NT2/D1 (cell line): ENCODE measurements at regions not wholly inside any gene's neighbourhood (a gene's known extent, or its start where the extent isn't known, plus 50 kb on each side); places are given as distances from the start of the nearest gene placed in this dataset.
"Not testable (repeated sequence)": the region's sequence is repeated elsewhere in the genome, so short reads cannot be mapped to it uniquely, and the experiment has no call there.

ENCODE experiments used
- DNase-seq: peaks from one replicate; pipeline ENCODE4 v3.0.0-alpha.2; 2011; ENCODE audit warnings: low read depth, low spot score
- H3K27me3 ChIP-seq: 2 replicates; pipeline ENCODE4 v1.6.0; 2011; ENCODE audit warnings: mild to moderate bottlenecking; ENCODE audit not compliant: insufficient read length, insufficient read depth
- H3K36me3 ChIP-seq: 2 replicates; pipeline ENCODE4 v1.6.1; 2011; ENCODE audit warnings: mild to moderate bottlenecking, low read length, mixed read lengths; ENCODE audit not compliant: insufficient read depth, insufficient read length
- H3K4me1 ChIP-seq: 2 replicates; pipeline ENCODE4 v1.5.1; 2011; ENCODE audit not compliant: insufficient read depth, insufficient read length
- H3K4me3 ChIP-seq: 2 replicates; pipeline ENCODE4 v1.5.1; 2011; ENCODE audit warnings: low read depth; ENCODE audit not compliant: insufficient read length
- H3K9ac ChIP-seq: 2 replicates; pipeline ENCODE4 v1.6.0; 2011; ENCODE audit warnings: low read depth; ENCODE audit not compliant: insufficient read length
- H3K9me3 ChIP-seq: 2 replicates; pipeline ENCODE4 v1.5.1; 2011; ENCODE audit warnings: mild to moderate bottlenecking, low read length; ENCODE audit not compliant: insufficient read depth
- SUZ12 ChIP-seq: IDR thresholded peaks from 2 replicates; pipeline ENCODE4 v1.6.1; 2011; ENCODE audit not compliant: insufficient read length, insufficient read depth; ENCODE audit errors: extremely low read depth
- YY1 ChIP-seq: IDR thresholded peaks from 2 replicates; pipeline ENCODE4 v1.6.1; 2011; ENCODE audit not compliant: insufficient read length, insufficient read depth
- ZNF274 ChIP-seq: IDR thresholded peaks from 2 replicates; pipeline ENCODE4 v1.6.1; 2011; ENCODE audit warnings: mild to moderate bottlenecking, low read depth, low read length

DNA sequence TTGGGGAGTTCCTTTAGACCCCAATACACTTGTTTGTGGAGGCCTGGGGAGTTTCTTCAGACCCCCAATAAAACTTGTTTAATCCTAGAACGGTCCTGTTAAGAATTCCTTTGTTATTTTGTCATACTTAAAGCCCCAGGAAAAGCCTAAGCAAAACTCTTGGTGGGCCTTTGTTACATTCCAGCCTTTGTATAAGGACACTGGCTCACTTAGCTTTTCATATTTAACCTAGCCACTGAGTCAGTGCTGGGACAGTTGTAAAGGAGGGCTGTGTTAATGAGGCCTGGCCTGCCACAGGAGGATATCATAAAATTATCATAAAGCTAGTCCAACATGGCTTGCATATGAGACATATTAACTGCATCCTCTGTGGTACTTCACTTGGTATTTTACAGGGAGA is 760.1 kb downstream of the ZNF385D start:
- peak; percentile 38 for DNase-seq
- no peak overlapping the region for H3K4me3 ChIP-seq
- H3K4me1 ChIP-seq: no peaks in the 10 kb centered on the region
- no peaks in the 10 kb centered on the region for H3K36me3 ChIP-seq
- H3K27me3 ChIP-seq: no peaks in the 10 kb centered on the region
- no peaks in the 10 kb centered on the region for H3K9me3 ChIP-seq
- no peak overlapping the region for H3K9ac ChIP-seq
- TF ChIP-seq ZNF274 (no peak), YY1 (no peak), SUZ12 (no peak)

DNA sequence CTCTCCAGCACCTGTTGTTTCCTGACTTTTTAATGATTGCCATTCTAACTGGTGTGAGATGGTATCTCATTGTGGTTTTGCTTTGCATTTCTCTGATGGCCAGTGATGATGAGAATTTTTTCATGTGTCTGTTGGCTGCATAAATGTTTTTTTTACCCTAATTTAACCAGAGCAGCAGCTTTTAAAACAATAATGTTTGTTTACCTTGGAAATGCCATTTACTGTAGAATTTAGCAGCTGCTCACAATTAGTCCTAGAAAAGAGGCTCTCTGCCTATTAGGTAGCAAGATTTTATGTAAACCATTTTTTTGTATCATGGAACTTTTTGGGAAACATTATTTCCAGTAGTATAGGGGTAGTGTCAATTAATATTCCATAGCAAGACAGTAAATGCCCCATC is 761.4 kb downstream of the ZNF385D start:
- H3K9me3 ChIP-seq, H3K4me3 ChIP-seq, DNase-seq, H3K4me1 ChIP-seq, H3K9ac ChIP-seq, H3K27me3 ChIP-seq, H3K36me3 ChIP-seq: not testable (repeated sequence)

DNA sequence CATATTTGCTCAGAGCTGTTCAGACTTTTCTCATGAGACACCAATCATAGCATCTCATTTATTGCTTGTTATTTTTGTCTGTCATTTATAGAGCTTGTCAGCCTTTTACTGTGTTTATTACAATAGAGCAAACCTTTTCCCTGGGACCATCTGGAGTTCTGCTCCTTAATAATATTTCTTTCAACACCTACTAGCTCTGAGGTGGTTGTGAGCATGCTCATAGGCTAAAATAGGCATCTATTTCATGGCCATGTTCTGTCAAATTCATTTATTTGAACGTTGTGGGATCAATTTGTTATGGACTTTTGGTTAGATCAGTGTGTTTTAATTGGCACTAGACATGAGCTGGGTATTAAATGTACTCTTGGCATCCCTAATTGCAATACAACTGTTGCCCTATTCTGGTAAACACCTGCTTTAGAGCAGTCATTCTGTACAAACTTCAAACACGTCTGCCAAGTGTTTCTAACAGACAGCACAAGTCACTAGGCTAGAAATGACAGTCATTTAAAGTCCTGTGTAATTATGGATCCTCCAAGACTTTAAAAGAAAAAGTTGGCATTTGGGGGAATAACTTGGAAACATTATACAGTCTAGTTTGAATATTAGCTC is 766.3 kb downstream of the ZNF385D start:
- Histone ChIP-seq H3K36me3 (no peaks in the 10 kb centered on the region), H3K27me3 (no peaks in the 10 kb centered on the region), H3K9me3 (no peaks in the 10 kb centered on the region), H3K9ac (no peak overlapping the region), H3K4me1 (no peaks in the 10 kb centered on the region), H3K4me3 (no peak overlapping the region)
- DNase-seq: no peak
- TF ChIP-seq SUZ12: no peak
- TF ChIP-seq YY1: no peak
- no peak for TF ChIP-seq ZNF274

DNA sequence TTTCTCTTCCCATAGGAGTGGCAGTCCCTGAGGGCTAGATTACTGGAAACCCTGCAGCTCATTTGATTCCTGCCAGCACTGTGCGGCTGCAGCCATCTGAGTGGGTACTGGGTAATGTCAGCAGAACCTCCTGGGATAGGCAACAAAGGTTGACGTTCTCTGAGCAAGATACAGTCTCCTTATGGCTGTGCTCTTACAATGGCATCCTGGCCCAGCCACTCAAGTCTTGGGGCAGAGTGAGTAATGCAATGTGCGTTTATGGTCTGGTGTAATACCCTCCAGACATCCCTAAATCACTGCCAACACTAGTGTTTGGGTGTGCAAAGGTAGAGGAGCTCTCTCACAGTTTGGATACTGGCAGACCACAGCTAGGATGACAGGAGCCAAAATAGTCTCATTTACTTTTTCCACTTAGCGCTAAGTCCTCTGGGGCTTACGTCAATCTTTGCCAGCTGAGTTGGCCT is 775.8 kb downstream of the ZNF385D start:
- Histone ChIP-seq H3K27me3 (no peaks in the 10 kb centered on the region), H3K4me1 (no peaks in the 10 kb centered on the region), H3K9me3 (no peaks in the 10 kb centered on the region; the same call in 1 of the 2 replicates), H3K9ac (no peak overlapping the region), H3K4me3 (no peak overlapping the region), H3K36me3 (no peaks in the 10 kb centered on the region)
- no peak for DNase-seq
- TF ChIP-seq SUZ12 (no peak), ZNF274 (no peak), YY1 (no peak)

DNA sequence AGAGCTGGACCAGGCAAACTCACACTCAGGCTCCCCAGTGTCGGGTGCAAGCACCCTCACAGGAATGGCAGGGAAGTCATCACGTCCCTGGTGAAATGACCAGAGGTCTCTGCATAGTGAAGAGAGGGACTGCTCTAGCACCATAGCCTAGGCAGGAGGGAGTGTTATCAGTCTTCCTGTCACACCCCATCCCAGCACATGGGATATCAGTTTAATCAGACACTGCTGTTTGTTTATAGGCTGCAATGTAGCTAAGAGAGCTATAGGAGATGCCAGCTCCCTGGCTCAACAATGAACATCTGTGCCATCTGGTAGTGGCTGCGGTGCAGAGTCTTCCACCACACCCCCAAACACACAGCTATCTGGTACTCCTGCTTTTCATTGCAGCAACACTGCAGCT is 776.6 kb downstream of the ZNF385D start:
- H3K4me1 ChIP-seq: no peaks in the 10 kb centered on the region
- H3K9ac ChIP-seq: no peak overlapping the region
- no peaks in the 10 kb centered on the region for H3K36me3 ChIP-seq
- H3K4me3 ChIP-seq: no peak overlapping the region
- no peak for DNase-seq
- TF ChIP-seq ZNF274: no peak
- no peak for TF ChIP-seq YY1
- TF ChIP-seq SUZ12: no peak
- no peaks in the 10 kb centered on the region for H3K27me3 ChIP-seq
- no peaks in the 10 kb centered on the region; the same call in 1 of the 2 replicates for H3K9me3 ChIP-seq

DNA sequence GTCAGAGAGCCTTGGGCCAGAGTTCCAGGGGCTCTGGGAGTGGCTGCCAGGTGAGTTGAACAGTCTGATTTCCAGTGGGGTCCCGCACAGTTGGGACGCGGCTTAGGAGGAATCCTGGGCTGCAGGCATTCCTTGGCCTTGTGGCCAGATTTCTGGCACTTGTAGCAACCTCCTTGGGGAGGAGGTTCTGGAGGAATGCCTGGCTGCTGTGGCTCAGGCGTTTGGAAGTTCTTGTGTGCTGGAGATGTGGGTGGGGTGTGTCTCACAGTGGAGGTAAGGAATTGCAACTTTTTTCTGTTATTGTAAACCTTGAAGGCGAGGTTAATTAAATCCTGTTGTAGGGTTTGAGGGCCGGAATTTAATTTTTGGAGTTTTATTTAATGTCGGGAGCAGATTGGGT is 780.2 kb downstream of the ZNF385D start:
- not testable (repeated sequence) for DNase-seq, H3K4me3 ChIP-seq, H3K9me3 ChIP-seq, H3K27me3 ChIP-seq, H3K4me1 ChIP-seq, H3K36me3 ChIP-seq, H3K9ac ChIP-seq

DNA sequence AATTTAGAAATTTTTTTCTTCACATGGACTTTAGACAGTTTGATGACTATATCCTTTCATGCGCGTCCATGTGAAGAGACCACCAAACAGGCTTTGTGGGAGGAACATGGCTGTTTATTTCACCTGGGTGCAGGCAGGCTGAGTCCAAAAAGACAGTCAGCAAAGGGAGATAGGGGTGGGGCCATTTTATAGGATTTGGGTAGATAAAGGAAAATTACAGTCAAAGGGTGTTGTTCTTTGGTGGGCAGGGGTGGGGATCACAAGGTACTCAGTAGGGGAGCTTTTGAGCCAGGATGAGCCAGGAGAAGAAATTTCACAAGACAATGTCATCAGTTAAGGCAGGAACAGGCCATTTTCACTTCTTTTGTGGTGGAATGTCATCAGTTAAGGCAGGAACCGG is 781.5 kb upstream of the SGO1 start:
- not testable (repeated sequence) for H3K9me3 ChIP-seq, DNase-seq, H3K4me1 ChIP-seq

DNA sequence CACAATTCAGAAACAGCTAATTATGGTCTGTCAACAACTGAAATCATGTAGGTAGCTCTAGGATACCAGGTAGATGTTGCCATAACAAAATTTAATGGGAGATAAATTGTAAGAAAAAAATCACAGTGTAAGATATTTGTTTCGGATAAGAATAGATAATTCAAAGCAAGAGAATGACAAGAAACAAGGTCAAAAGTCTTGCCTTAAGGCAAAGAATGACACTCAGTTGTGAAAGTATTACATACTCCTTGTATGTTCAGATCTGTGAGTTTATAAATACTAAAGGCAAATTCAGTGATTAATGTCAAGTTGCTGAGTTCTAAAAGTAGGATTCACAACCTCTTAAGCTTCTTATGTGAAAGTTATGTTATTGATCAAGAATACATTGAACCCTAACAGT is 772.2 kb upstream of the SGO1 start:
- H3K36me3 ChIP-seq: no peaks in the 10 kb centered on the region
- H3K9ac ChIP-seq: no peak overlapping the region
- TF ChIP-seq YY1 (no peak), SUZ12 (no peak), ZNF274 (no peak)
- H3K27me3 ChIP-seq: no peaks in the 10 kb centered on the region
- H3K4me1 ChIP-seq: no peaks in the 10 kb centered on the region
- no peak for DNase-seq
- H3K4me3 ChIP-seq: no peak overlapping the region
- H3K9me3 ChIP-seq: no peaks in the 10 kb centered on the region

More for the DNA sequence above, 781.5 kb upstream of the SGO1 start:
- not testable (repeated sequence) for H3K9ac ChIP-seq, H3K36me3 ChIP-seq, H3K4me3 ChIP-seq, H3K27me3 ChIP-seq
